ENCODE measurements at regions not wholly inside any gene's neighbourhood (a gene's known extent, or its start where the extent isn't known, plus 50 kb on each side); places are given as distances from the start of the nearest gene placed in this dataset.

GRCh38 chr2:195590861-195591205, 66.2 kb upstream of the SLC39A10 start:
- TF ChIP-seq CBX5 (CRISPR knock-in tag; IDR thresholded peaks at IDR 0.05; ENCODE audit: borderline replicate concordance), result no peak
- TF ChIP-seq ARNT (IDR thresholded peaks at IDR 0.05), result no peak
- TF ChIP-seq HOXD1 (CRISPR knock-in tag; IDR thresholded peaks at IDR 0.05), result no peak
- TF ChIP-seq TERF1 (CRISPR knock-in tag; IDR thresholded peaks at IDR 0.05), result no peak
- no peak for TF ChIP-seq ZNF678 (CRISPR knock-in tag; IDR thresholded peaks at IDR 0.05)
- TF ChIP-seq ZSCAN30 (CRISPR knock-in tag; IDR thresholded peaks at IDR 0.05), result no peak
- TF ChIP-seq POLR2A (IDR thresholded peaks at IDR 0.05; ENCODE audit: insufficient read depth in 1 of 2, low read depth in 2 of 2, low read length in 2 of 2), result no peak
